ENCODE measurements at regions not wholly inside any gene's neighbourhood (a gene's known extent, or its start where the extent isn't known, plus 50 kb on each side); places are given as distances from the start of the nearest gene placed in this dataset.

DNA sequence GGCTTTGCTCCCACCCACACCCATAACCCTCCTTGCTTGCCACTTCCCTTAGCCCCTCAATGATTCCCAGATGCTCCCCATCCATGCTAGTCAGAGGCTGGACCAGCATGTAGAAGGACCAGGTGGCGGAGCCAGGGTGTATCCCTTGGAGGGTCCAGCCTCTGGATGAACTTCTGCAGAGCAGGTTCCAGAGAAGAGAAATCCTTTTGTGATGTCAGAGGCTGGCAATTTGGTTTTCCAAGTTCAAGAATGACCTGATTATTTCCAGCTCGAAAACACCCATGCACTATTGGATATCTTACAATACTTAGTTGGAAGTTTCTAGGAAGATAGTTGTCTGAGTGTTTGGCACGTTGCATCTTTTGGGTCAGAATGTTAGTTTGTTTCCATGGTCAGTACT is 168.3 kb upstream of the RPS6KA3 start:
- TF ChIP-seq BHLHE40 (IDR thresholded peaks at IDR 0.05; ENCODE audit: borderline replicate concordance) = no peak
- no peak for TF ChIP-seq NFRKB (IDR thresholded peaks at IDR 0.05)
- no peak for TF ChIP-seq L3MBTL2 (conservative IDR thresholded peaks at IDR 0.05)
